GM18498 (cell line): ENCODE measurements at regions not wholly inside any gene's neighbourhood (a gene's known extent, or its start where the extent isn't known, plus 50 kb on each side); places are given as distances from the start of the nearest gene placed in this dataset.

Experiments
- ATAC-seq: cut with Tn5 transposase; IDR thresholded peaks from one replicate; pipeline ENCODE4 v1.9.1; 2021; ENCODE audit warnings: mild to moderate bottlenecking, moderate library complexity; ENCODE audit not compliant: unreplicated experiment

GRCh38 chr2:151087377-151087776 is 174.3 kb downstream of the RBM43 start:
- no peak for ATAC-seq

GRCh38 chr2:151085181-151085611 is 176.5 kb downstream of the RBM43 start:
- no peak for ATAC-seq

- no peak for ATAC-seq
Observed at GRCh38 chr2:151083856-151084795, 177.5 kb downstream of the RBM43 start.

- no peak for ATAC-seq
Observed at GRCh38 chr2:151078889-151079288, 182.8 kb downstream of the RBM43 start.

- no peak for ATAC-seq
Observed at GRCh38 chr2:151071906-151072305, 189.8 kb downstream of the RBM43 start.

- no peak for ATAC-seq
Observed at GRCh38 chr2:151071382-151071781, 190.3 kb downstream of the RBM43 start.

GRCh38 chr2:151070253-151070652 is 191.4 kb downstream of the RBM43 start:
- ATAC-seq, result no peak

- ATAC-seq, result no peak
Observed at GRCh38 chr2:151067658-151068369, 193.8 kb downstream of the RBM43 start.

GRCh38 chr2:151063271-151063670 is 198.4 kb downstream of the RBM43 start:
- ATAC-seq, result no peak

GRCh38 chr2:151060287-151060686 is 201.4 kb downstream of the RBM43 start:
- ATAC-seq, result no peak

- ATAC-seq, result no peak
Observed at GRCh38 chr2:151056870-151057269, 204.8 kb downstream of the RBM43 start.

GRCh38 chr2:151053661-151053990 is 208.0 kb downstream of the RBM43 start:
- no peak for ATAC-seq

- ATAC-seq, result no peak
Observed at GRCh38 chr2:151052850-151053660, 208.6 kb downstream of the RBM43 start.

- peak; percentile 88 for ATAC-seq
Observed at GRCh38 chr2:151051574-151052220, 210.0 kb downstream of the RBM43 start.

- no peak for ATAC-seq
Observed at GRCh38 chr2:151049746-151050145, 211.9 kb downstream of the RBM43 start.

GRCh38 chr2:151048331-151049054 is 213.2 kb downstream of the RBM43 start:
- no peak for ATAC-seq

- ATAC-seq, result no peak
Observed at GRCh38 chr2:151043484-151043883, 218.2 kb downstream of the RBM43 start.

- ATAC-seq, result no peak
Observed at GRCh38 chr2:151042964-151043363, 218.7 kb downstream of the RBM43 start.

- no peak for ATAC-seq
Observed at GRCh38 chr2:151040039-151040438, 221.6 kb downstream of the RBM43 start.

- ATAC-seq, result no peak
Observed at GRCh38 chr2:151038516-151038915, 223.1 kb downstream of the RBM43 start.
